C4-2B (cell line): ENCODE measurements at regions not wholly inside any gene's neighbourhood (a gene's known extent, or its start where the extent isn't known, plus 50 kb on each side); places are given as distances from the start of the nearest gene placed in this dataset.
"Not testable (repeated sequence)": the region's sequence is repeated elsewhere in the genome, so short reads cannot be mapped to it uniquely, and the experiment has no call there.

ENCODE experiments used
- H3K27ac ChIP-seq: fragments of 450-650 bp; 2 replicates; pipeline ENCODE4 v1.5.1; 2017
- ZFX ChIP-seq: fragments of 450-650 bp; IDR thresholded peaks from 2 replicates; pipeline ENCODE4 v1.6.1; 2017
- TF ChIP-seq, protein P1 (sequence below): fragments of 450-650 bp; conservative IDR thresholded peaks from 2 replicates; pipeline ENCODE4 v1.5.1; 2017; ENCODE audit warnings: mild to moderate bottlenecking

- no peak for TF ChIP-seq ZFX
- TF ChIP-seq, protein P1, sequence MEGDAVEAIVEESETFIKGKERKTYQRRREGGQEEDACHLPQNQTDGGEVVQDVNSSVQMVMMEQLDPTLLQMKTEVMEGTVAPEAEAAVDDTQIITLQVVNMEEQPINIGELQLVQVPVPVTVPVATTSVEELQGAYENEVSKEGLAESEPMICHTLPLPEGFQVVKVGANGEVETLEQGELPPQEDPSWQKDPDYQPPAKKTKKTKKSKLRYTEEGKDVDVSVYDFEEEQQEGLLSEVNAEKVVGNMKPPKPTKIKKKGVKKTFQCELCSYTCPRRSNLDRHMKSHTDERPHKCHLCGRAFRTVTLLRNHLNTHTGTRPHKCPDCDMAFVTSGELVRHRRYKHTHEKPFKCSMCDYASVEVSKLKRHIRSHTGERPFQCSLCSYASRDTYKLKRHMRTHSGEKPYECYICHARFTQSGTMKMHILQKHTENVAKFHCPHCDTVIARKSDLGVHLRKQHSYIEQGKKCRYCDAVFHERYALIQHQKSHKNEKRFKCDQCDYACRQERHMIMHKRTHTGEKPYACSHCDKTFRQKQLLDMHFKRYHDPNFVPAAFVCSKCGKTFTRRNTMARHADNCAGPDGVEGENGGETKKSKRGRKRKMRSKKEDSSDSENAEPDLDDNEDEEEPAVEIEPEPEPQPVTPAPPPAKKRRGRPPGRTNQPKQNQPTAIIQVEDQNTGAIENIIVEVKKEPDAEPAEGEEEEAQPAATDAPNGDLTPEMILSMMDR, result no peak
- H3K27ac ChIP-seq, result no peak overlapping the region
Observed at GRCh38 chr4:138347561-138347960, 105.4 kb upstream of the SLC7A11 start.

GRCh38 chr4:138344851-138345250 lies 102.7 kb upstream of the SLC7A11 start:
- H3K27ac ChIP-seq, result no peak overlapping the region
- TF ChIP-seq, protein P1, result no peak
- TF ChIP-seq ZFX, result no peak

GRCh38 chr4:138344054-138344453 lies 101.9 kb upstream of the SLC7A11 start:
- no peak overlapping the region for H3K27ac ChIP-seq
- TF ChIP-seq ZFX, result no peak
- TF ChIP-seq, protein P1, result no peak

- TF ChIP-seq ZFX, result no peak
- TF ChIP-seq, protein P1, result no peak
- H3K27ac ChIP-seq, result no peak overlapping the region
Observed at GRCh38 chr4:138341739-138342415, 99.7 kb upstream of the SLC7A11 start.

GRCh38 chr4:138338840-138339239 lies 96.7 kb upstream of the SLC7A11 start:
- no peak overlapping the region for H3K27ac ChIP-seq
- TF ChIP-seq, protein P1, result no peak
- no peak for TF ChIP-seq ZFX

- not testable (repeated sequence) for H3K27ac ChIP-seq
Observed at GRCh38 chr4:138338222-138338621, 96.1 kb upstream of the SLC7A11 start.

DNA sequence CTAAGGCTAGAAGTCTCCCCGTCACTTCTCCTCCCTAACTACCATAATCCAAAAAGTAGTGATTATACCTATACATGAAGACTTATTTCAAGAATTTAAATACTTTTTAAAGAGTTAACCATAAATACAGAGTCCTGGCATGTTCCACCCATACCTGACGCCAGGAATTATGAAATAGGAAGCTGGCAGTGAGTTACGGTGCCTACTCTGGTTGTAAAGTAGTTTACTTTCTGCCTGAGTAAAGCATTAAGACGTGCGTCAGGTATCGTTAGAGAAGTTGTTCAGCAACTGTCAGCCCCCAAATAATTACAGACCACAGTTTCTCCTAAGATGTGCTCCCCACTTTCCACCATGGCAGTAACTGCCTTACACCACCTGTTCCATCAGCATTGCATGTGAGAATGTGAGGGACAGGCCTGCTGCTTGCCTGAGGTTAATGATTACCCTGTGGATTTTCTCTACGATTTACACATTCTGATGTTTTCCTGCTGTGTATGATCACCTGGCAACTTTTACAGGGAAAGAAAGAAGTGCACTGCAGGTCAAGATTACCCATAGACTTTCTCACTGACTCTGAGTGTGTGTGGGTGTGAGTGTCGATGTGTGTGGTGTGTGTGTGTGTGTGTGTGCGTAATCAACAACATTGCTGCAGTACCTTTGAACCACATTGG lies 92.3 kb upstream of the SLC7A11 start:
- TF ChIP-seq ZFX, result no peak
- TF ChIP-seq, protein P1, result no peak
- peak overlapping the region; percentile 54; the same call in 1 of the 2 replicates for H3K27ac ChIP-seq

DNA sequence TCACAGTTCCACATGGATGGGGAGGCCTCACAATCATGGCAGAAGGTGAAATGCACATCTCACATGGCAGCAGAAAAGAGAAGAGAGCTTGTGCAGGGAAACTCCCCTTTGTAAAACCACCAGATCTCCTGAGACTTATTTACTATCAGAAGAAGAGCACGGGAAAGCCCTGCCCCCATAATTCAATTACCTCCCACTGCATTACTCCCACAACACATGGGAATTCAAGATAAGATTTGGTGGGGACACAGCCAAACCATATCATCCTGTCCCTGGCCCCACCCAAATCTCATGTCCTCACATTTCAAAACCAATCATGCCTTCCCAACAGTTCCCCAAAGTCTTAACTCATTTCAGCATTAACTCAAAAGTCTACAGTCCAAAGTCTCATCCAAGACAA lies 90.3 kb upstream of the SLC7A11 start:
- peak overlapping the region; percentile 36; the same call in 1 of the 2 replicates for H3K27ac ChIP-seq
